ENCODE measurements at regions not wholly inside any gene's neighbourhood (a gene's known extent, or its start where the extent isn't known, plus 50 kb on each side); places are given as distances from the start of the nearest gene placed in this dataset.

- TF ChIP-seq YY1 (IDR thresholded peaks at IDR 0.05; ENCODE audit: insufficient read depth, insufficient read length) (no peak), ZNF274 (IDR thresholded peaks at IDR 0.05; ENCODE audit: low read depth, low read length) (no peak)
These were observed 546.7 kb downstream of the PTPRU start for GRCh38 chr1:29782846-29783507.

Measured in NT2/D1 (cell line).